ENCODE measurements at regions not wholly inside any gene's neighbourhood (a gene's known extent, or its start where the extent isn't known, plus 50 kb on each side); places are given as distances from the start of the nearest gene placed in this dataset.

DNA sequence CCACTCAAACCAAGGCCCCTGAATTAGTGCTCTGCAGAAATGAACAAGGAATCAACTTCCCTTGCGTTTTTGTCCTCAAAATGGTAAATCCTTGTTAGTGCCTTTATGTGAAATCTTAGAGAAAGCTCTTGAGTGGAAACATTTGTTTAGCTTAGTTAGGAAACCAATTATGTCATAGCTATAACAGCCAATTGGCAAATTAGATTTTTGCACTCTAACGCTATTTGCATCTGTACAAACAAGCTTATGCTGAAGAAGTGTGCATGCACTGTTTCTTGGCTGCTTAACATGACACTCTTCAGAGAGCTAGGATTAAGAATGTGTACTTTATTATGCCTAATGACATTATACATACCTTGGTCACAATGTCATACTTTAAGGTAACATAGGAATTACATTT, 622.6 kb upstream of the SLC35B3 start:
- DNase-seq, result no peak
- intact Hi-C loops (cut with DNase I; ENCODE audit: low total_unique reads), result no loop called here
- no peak for TF ChIP-seq POLR2A (IDR thresholded peaks at IDR 0.05)
- TF ChIP-seq, protein P1, sequence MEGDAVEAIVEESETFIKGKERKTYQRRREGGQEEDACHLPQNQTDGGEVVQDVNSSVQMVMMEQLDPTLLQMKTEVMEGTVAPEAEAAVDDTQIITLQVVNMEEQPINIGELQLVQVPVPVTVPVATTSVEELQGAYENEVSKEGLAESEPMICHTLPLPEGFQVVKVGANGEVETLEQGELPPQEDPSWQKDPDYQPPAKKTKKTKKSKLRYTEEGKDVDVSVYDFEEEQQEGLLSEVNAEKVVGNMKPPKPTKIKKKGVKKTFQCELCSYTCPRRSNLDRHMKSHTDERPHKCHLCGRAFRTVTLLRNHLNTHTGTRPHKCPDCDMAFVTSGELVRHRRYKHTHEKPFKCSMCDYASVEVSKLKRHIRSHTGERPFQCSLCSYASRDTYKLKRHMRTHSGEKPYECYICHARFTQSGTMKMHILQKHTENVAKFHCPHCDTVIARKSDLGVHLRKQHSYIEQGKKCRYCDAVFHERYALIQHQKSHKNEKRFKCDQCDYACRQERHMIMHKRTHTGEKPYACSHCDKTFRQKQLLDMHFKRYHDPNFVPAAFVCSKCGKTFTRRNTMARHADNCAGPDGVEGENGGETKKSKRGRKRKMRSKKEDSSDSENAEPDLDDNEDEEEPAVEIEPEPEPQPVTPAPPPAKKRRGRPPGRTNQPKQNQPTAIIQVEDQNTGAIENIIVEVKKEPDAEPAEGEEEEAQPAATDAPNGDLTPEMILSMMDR (IDR thresholded peaks at IDR 0.05 in 4 of 5, conservative IDR thresholded peaks at IDR 0.05 in 1 of 5), result no peak
- Histone ChIP-seq H3K9me3 (no peaks in the 10 kb centered on the region), H3K27ac (no peak overlapping the region), H3K36me3 (no peaks in the 10 kb centered on the region), H3K27me3 (no peaks in the 10 kb centered on the region), H3K4me3 (no peak overlapping the region), H3K4me1 (no peaks in the 10 kb centered on the region)
- ATAC-seq, result no peak
- in situ Hi-C loops (cut with MboI; ENCODE audit: low sequenced_read_pairs in 4 of 4), result no loop called here

DNA sequence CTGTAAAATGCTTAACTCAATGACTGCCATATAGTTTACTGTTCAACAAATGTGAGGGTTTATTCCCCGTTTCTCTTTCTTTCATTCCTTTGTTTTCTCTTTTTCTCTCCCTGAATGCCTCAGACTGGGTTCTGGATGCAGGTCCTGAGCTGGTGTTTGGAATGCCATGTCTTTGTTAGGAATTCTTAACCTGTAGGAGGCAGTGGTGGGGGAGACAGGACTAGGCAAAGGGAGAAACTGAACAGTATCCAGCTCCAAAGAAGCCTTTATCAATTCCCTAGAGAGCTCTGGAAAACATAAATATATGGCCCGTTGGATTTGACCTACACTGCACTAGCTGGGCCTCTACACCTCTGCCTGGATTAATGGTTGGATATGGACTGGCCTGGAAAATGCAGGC, 621.2 kb upstream of the SLC35B3 start:
- Histone ChIP-seq H3K4me1 (no peaks in the 10 kb centered on the region), H3K27me3 (no peaks in the 10 kb centered on the region), H3K36me3 (no peaks in the 10 kb centered on the region), H3K4me3 (no peak overlapping the region), H3K9me3 (no peaks in the 10 kb centered on the region), H3K27ac (no peak overlapping the region)
- intact Hi-C loops (cut with DNase I; ENCODE audit: low total_unique reads) (no loop called here), in situ Hi-C loops (cut with MboI; ENCODE audit: low sequenced_read_pairs in 4 of 4) (no loop called here)
- ATAC-seq, result no peak
- DNase-seq, result no peak
- TF ChIP-seq POLR2A (IDR thresholded peaks at IDR 0.05), result no peak
- TF ChIP-seq, protein P1 (IDR thresholded peaks at IDR 0.05 in 4 of 5, conservative IDR thresholded peaks at IDR 0.05 in 1 of 5), result no peak

DNA sequence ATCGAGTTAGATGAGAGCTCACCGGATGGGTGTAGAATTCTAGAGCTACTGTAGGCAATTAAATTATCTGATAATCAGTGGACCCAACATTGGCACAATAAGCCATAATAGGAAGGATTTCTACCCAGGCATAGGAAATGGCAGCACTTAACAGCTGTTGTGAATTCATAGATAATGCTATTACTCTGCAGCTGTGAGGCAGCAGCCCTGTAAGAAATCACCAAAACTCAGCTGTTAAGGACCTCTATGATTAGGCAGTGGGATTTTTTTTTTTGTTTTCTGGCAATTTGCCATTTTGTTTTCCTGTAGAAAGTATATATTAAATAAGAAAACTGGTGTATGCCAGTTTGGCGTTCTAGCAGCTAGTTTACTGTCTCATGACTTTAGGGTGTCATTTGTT, 609.1 kb upstream of the SLC35B3 start:
- TF ChIP-seq, protein P1 (IDR thresholded peaks at IDR 0.05 in 4 of 5, conservative IDR thresholded peaks at IDR 0.05 in 1 of 5), result no peak
- no peak for TF ChIP-seq POLR2A (IDR thresholded peaks at IDR 0.05)
- Histone ChIP-seq H3K4me1 (no peaks in the 10 kb centered on the region), H3K36me3 (no peaks in the 10 kb centered on the region), H3K27ac (no peak overlapping the region), H3K9me3 (no peaks in the 10 kb centered on the region), H3K27me3 (no peaks in the 10 kb centered on the region), H3K4me3 (no peak overlapping the region)
- no peak for ATAC-seq
- in situ Hi-C loops (cut with MboI; ENCODE audit: low sequenced_read_pairs in 4 of 4), result no loop called here
- DNase-seq, result no peak
- intact Hi-C loops (cut with DNase I; ENCODE audit: low total_unique reads), result no loop called here

DNA sequence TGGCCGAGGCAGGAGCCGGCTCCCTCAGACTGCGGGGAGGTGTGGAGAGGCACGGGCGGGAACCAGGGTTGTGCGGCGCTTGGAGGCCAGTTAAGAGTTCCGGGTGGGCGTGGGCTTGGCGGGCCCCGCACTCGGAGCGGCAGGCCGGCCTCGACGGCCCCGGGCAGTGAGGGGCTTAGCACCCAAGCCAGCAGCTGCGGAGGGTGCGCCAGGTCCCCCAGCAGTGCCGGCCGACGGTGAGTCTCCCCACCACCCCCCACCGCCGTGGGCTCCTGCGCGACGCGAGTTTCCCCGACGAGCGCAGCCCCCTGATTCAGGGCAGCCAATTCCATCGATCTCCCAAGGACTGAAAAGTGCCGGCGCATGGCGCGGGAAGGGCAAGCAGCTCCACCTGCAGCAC, 605.4 kb upstream of the SLC35B3 start:
- intact Hi-C loops (cut with DNase I; ENCODE audit: low total_unique reads) (no loop called here), in situ Hi-C loops (cut with MboI; ENCODE audit: low sequenced_read_pairs in 4 of 4) (no loop called here)
- Histone ChIP-seq H3K4me3 (no peak overlapping the region), H3K9me3 (no peaks in the 10 kb centered on the region), H3K27me3 (no peaks in the 10 kb centered on the region), H3K27ac (no peak overlapping the region), H3K36me3 (no peaks in the 10 kb centered on the region), H3K4me1 (no peaks in the 10 kb centered on the region)
- DNase-seq, result no peak
- TF ChIP-seq, protein P1 (IDR thresholded peaks at IDR 0.05 in 4 of 5, conservative IDR thresholded peaks at IDR 0.05 in 1 of 5), result no peak
- no peak for TF ChIP-seq POLR2A (IDR thresholded peaks at IDR 0.05)
- ATAC-seq, result no peak

DNA sequence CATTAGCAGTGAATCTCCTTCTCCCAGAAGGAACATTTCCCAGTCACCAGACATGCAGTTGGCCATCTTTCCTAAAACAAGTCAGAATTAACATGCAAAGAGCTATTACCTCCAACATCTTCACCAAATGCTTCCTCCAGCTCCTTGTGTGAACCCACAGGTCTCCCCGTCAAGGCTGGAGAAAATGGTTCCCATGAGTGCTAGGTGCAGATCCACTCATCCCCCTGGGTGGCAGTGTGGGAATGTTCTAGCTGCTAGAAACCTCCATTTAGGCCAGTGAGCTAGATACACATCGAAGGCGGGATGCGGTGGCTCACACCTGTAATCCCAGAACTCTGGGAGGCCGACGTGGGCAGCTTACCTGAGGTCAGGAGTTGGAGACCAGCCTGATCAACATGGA, 603.9 kb upstream of the SLC35B3 start:
- Histone ChIP-seq H3K27me3 (no peaks in the 10 kb centered on the region), H3K4me1 (no peaks in the 10 kb centered on the region), H3K27ac (no peak overlapping the region), H3K4me3 (no peak overlapping the region), H3K36me3 (no peaks in the 10 kb centered on the region), H3K9me3 (no peaks in the 10 kb centered on the region)
- in situ Hi-C loops (cut with MboI; ENCODE audit: low sequenced_read_pairs in 4 of 4), result no loop called here
- intact Hi-C loops (cut with DNase I; ENCODE audit: low total_unique reads), result no loop called here
- ATAC-seq (no peak), DNase-seq (no peak)
- TF ChIP-seq, protein P1 (IDR thresholded peaks at IDR 0.05 in 4 of 5, conservative IDR thresholded peaks at IDR 0.05 in 1 of 5), result no peak
- no peak for TF ChIP-seq POLR2A (IDR thresholded peaks at IDR 0.05)

Measured in gastrocnemius medialis (tissue), 4 donors.